ENCODE measurements at regions not wholly inside any gene's neighbourhood (a gene's known extent, or its start where the extent isn't known, plus 50 kb on each side); places are given as distances from the start of the nearest gene placed in this dataset.

GRCh38 chr3:168581771-168582225 lies 486.1 kb upstream of the GOLIM4 start:
- peak; percentile 24 for DNase-seq (ENCODE audit: low spot score)

GRCh38 chr3:168579010-168579409 lies 483.3 kb upstream of the GOLIM4 start:
- no peak for DNase-seq (ENCODE audit: low spot score)

- DNase-seq (ENCODE audit: low spot score), result no peak
These were observed 480.0 kb upstream of the GOLIM4 start for GRCh38 chr3:168575750-168576149.

GRCh38 chr3:168574455-168575158 lies 478.9 kb upstream of the GOLIM4 start:
- no peak for DNase-seq (ENCODE audit: low spot score)

GRCh38 chr3:168570404-168571155 lies 474.9 kb upstream of the GOLIM4 start:
- DNase-seq (ENCODE audit: low spot score), result no peak

- DNase-seq (ENCODE audit: low spot score), result no peak
These were observed 463.1 kb upstream of the GOLIM4 start for GRCh38 chr3:168558728-168559411.

- no peak for DNase-seq (ENCODE audit: low spot score)
These were observed 456.5 kb upstream of the GOLIM4 start for GRCh38 chr3:168552251-168552650.

GRCh38 chr3:168548719-168549118 lies 453.0 kb upstream of the GOLIM4 start:
- no peak for DNase-seq (ENCODE audit: low spot score)

GRCh38 chr3:168546707-168547106 lies 451.0 kb upstream of the GOLIM4 start:
- DNase-seq (ENCODE audit: low spot score), result no peak

GRCh38 chr3:168545591-168545990 lies 449.9 kb upstream of the GOLIM4 start:
- DNase-seq (ENCODE audit: low spot score), result peak; percentile 14

- no peak for DNase-seq (ENCODE audit: low spot score)
These were observed 448.6 kb upstream of the GOLIM4 start for GRCh38 chr3:168544097-168544957.

GRCh38 chr3:168540726-168541125 lies 445.0 kb upstream of the GOLIM4 start:
- no peak for DNase-seq (ENCODE audit: low spot score)

GRCh38 chr3:168539909-168540308 lies 444.2 kb upstream of the GOLIM4 start:
- no peak for DNase-seq (ENCODE audit: low spot score)

- DNase-seq (ENCODE audit: low spot score), result no peak
These were observed 439.0 kb upstream of the GOLIM4 start for GRCh38 chr3:168534761-168535160.

GRCh38 chr3:168533600-168533999 lies 437.9 kb upstream of the GOLIM4 start:
- no peak for DNase-seq (ENCODE audit: low spot score)

GRCh38 chr3:168532135-168532534 lies 436.4 kb upstream of the GOLIM4 start:
- DNase-seq (ENCODE audit: low spot score), result no peak

- DNase-seq (ENCODE audit: low spot score), result no peak
These were observed 435.4 kb upstream of the GOLIM4 start for GRCh38 chr3:168531116-168531515.

GRCh38 chr3:168524129-168524528 lies 428.4 kb upstream of the GOLIM4 start:
- DNase-seq (ENCODE audit: low spot score), result no peak

GRCh38 chr3:168517249-168518071 lies 421.7 kb upstream of the GOLIM4 start:
- DNase-seq (ENCODE audit: low spot score), result no peak

GRCh38 chr3:168514252-168514651 lies 418.5 kb upstream of the GOLIM4 start:
- DNase-seq (ENCODE audit: low spot score), result no peak

- no peak for DNase-seq (ENCODE audit: low spot score)
These were observed 417.1 kb upstream of the GOLIM4 start for GRCh38 chr3:168512802-168513201.
